Stimulated activated CD8-positive, alpha-beta memory T cell treated with anti-CD3 and anti-CD28 coated beads, Interleukin-12 subunit alpha, Interleukin-12 subunit beta, amount 100 ng/mL, for 24 hours (primary cell): ENCODE measurements at regions not wholly inside any gene's neighbourhood (a gene's known extent, or its start where the extent isn't known, plus 50 kb on each side); places are given as distances from the start of the nearest gene placed in this dataset.
A peak's percentile ranks its signal among the peaks of the same experiment; 100 is the strongest.
"Not testable (repeated sequence)": the region's sequence is repeated elsewhere in the genome, so short reads cannot be mapped to it uniquely, and the experiment has no call there.

Experiments
- DNase-seq: peaks from one replicate; pipeline ENCODE4 v3.0.0-alpha.2; 2020; ENCODE audit errors: extremely low read depth

- not testable (repeated sequence) for DNase-seq
Measured at GRCh38 chr20:25798174-25798993, 101.7 kb upstream of the ZNF337 start.

GRCh38 chr20:25797062-25797461, 100.4 kb upstream of the ZNF337 start:
- DNase-seq, result not testable (repeated sequence)

GRCh38 chr20:25777241-25777640, 80.6 kb upstream of the ZNF337 start:
- not testable (repeated sequence) for DNase-seq

GRCh38 chr20:25774711-25775110, 78.1 kb upstream of the ZNF337 start:
- not testable (repeated sequence) for DNase-seq

- not testable (repeated sequence) for DNase-seq
Measured at GRCh38 chr20:25774203-25774602, 77.5 kb upstream of the ZNF337 start.

GRCh38 chr20:25772437-25772836, 75.8 kb upstream of the ZNF337 start:
- DNase-seq, result not testable (repeated sequence)

GRCh38 chr20:25771818-25772217, 75.2 kb upstream of the ZNF337 start:
- DNase-seq, result not testable (repeated sequence)

- no peak for DNase-seq
Measured at GRCh38 chr20:25761596-25761995, 64.9 kb upstream of the ZNF337 start.

- not testable (repeated sequence) for DNase-seq
Measured at GRCh38 chr20:25761046-25761445, 64.4 kb upstream of the ZNF337 start.

- DNase-seq, result peak; percentile 21
Measured at GRCh38 chr20:25750765-25751696, 54.4 kb upstream of the ZNF337 start.

GRCh38 chr20:25750220-25750764, 53.6 kb upstream of the ZNF337 start:
- DNase-seq, result no peak

- no peak for DNase-seq
Measured at GRCh38 chr20:25749649-25750048, 53.0 kb upstream of the ZNF337 start.
